H1 (cell line): ENCODE measurements at regions not wholly inside any gene's neighbourhood (a gene's known extent, or its start where the extent isn't known, plus 50 kb on each side); places are given as distances from the start of the nearest gene placed in this dataset.

Experiments
- CEBPB ChIP-seq: IDR thresholded peaks from 2 replicates; pipeline ENCODE4 v1.6.1; 2012; ENCODE audit warnings: low read depth, low read length
- JUN ChIP-seq: IDR thresholded peaks from 2 replicates; pipeline ENCODE4 v1.6.1; 2011; ENCODE audit warnings: low read depth, mild to moderate bottlenecking, improper control_type of control experiment, low read length
- SRF ChIP-seq: IDR thresholded peaks from 2 replicates; pipeline ENCODE4 v1.6.1; 2011; ENCODE audit warnings: mild to moderate bottlenecking, low read depth, low read length, moderate library complexity
- YY1 ChIP-seq: IDR thresholded peaks from 2 replicates; pipeline ENCODE4 v1.6.1; 2011; ENCODE audit warnings: low read depth, mild to moderate bottlenecking, low read length
- TF ChIP-seq, protein P1 (sequence below): IDR thresholded peaks from 2 replicates; pipeline ENCODE4 v1.6.1; 2011; ENCODE audit warnings: low read length, improper control_type of control experiment

DNA sequence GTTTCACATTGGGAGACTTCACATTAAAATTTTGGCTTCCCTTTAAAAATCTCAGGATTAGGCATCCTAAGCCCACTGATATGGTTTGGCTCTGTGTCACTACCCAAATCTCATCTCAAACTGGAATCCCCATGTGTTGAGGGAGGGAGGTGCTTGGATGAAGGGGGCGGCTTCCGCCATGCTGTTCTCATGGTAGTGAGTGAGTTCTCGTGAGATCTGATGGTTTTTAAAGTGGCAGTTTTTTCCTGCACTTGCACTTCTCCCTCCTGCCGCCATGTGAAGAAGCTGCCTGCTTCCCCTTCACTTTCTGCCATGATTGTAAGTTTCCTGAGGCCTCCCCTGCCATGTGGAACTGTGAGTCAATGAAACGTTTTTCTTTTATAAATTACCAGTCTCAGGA is 65.7 kb upstream of the PLXNC1 start (continued):
- TF ChIP-seq, protein P1, sequence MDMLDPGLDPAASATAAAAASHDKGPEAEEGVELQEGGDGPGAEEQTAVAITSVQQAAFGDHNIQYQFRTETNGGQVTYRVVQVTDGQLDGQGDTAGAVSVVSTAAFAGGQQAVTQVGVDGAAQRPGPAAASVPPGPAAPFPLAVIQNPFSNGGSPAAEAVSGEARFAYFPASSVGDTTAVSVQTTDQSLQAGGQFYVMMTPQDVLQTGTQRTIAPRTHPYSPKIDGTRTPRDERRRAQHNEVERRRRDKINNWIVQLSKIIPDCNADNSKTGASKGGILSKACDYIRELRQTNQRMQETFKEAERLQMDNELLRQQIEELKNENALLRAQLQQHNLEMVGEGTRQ = no peak
- TF ChIP-seq YY1 = no peak
- TF ChIP-seq SRF = no peak
- TF ChIP-seq CEBPB = no peak
- TF ChIP-seq JUN = no peak
